Nephron progenitor cell (in vitro differentiated cells): ENCODE measurements at regions not wholly inside any gene's neighbourhood (a gene's known extent, or its start where the extent isn't known, plus 50 kb on each side); places are given as distances from the start of the nearest gene placed in this dataset.

Experiments
- DNase-seq: peaks from one replicate; pipeline ENCODE4 v3.0.0; 2021
- H3K27ac Mint-ChIP-seq: 2 replicates; pipeline ENCODE4 v1.8.0; 2021; ENCODE audit warnings: mild to moderate bottlenecking, moderate library complexity, mixed read lengths
- H3K27me3 Mint-ChIP-seq: 2 replicates; pipeline ENCODE4 v1.8.0; 2021; ENCODE audit warnings: mild to moderate bottlenecking, low read depth, mixed read lengths; ENCODE audit not compliant: poor library complexity
- H3K36me3 Mint-ChIP-seq: 2 replicates; pipeline ENCODE4 v1.8.0; 2021; ENCODE audit warnings: low read depth, mixed read lengths
- H3K4me1 Mint-ChIP-seq: 2 replicates; pipeline ENCODE4 v1.8.0; 2021; ENCODE audit warnings: mixed read lengths
- H3K4me3 Mint-ChIP-seq: 2 replicates; pipeline ENCODE4 v1.8.0; 2021; ENCODE audit warnings: mild to moderate bottlenecking, moderate library complexity, mixed read lengths
- H3K9me3 Mint-ChIP-seq: 2 replicates; pipeline ENCODE4 v1.8.0; 2021; ENCODE audit warnings: mild to moderate bottlenecking, moderate library complexity, mixed read lengths
- TF ChIP-seq, protein P1 (sequence below): fragments of 200-600 bp; sonication (generic); IDR thresholded peaks from 2 replicates; pipeline ENCODE4 v1.5.0; 2021; ENCODE audit warnings: antibody characterized with exemption

GRCh38 chr4:171710743-171711142, 102.5 kb upstream of the GALNTL6 start:
- DNase-seq, result no peak
- Mint-ChIP-seq H3K27ac (no peak overlapping the region), H3K27me3 (no peaks in the 10 kb centered on the region), H3K36me3 (no peaks in the 10 kb centered on the region), H3K4me3 (no peak overlapping the region), H3K4me1 (no peaks in the 10 kb centered on the region), H3K9me3 (no peaks in the 10 kb centered on the region)
- TF ChIP-seq, protein P1, sequence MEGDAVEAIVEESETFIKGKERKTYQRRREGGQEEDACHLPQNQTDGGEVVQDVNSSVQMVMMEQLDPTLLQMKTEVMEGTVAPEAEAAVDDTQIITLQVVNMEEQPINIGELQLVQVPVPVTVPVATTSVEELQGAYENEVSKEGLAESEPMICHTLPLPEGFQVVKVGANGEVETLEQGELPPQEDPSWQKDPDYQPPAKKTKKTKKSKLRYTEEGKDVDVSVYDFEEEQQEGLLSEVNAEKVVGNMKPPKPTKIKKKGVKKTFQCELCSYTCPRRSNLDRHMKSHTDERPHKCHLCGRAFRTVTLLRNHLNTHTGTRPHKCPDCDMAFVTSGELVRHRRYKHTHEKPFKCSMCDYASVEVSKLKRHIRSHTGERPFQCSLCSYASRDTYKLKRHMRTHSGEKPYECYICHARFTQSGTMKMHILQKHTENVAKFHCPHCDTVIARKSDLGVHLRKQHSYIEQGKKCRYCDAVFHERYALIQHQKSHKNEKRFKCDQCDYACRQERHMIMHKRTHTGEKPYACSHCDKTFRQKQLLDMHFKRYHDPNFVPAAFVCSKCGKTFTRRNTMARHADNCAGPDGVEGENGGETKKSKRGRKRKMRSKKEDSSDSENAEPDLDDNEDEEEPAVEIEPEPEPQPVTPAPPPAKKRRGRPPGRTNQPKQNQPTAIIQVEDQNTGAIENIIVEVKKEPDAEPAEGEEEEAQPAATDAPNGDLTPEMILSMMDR, result no peak

GRCh38 chr4:171676555-171677215, 136.5 kb upstream of the GALNTL6 start:
- Mint-ChIP-seq H3K4me1 (no peaks in the 10 kb centered on the region), H3K27me3 (no peaks in the 10 kb centered on the region), H3K4me3 (no peak overlapping the region), H3K9me3 (no peaks in the 10 kb centered on the region), H3K27ac (no peak overlapping the region), H3K36me3 (no peaks in the 10 kb centered on the region)
- DNase-seq, result no peak
- TF ChIP-seq, protein P1, result no peak

DNA sequence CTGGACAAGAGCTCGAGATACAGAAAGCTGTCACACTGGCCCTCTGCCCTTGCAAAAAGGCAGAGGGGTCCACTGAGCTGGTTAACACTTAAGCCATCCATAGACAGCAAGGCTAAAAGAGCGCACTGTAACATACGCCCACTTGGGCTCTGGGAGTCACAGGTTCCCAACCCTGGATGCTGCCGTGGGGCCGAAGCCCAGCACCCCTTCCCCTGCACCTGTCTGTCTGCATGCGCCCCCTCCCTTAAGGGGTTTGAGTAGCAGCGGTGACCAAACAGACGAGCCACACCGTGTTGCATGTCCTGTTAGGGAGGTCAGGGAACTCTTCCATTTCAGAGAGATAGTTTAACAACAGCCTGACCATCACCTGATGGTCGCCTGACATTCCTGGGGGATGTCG, 138.4 kb upstream of the GALNTL6 start:
- no peak overlapping the region for H3K27ac Mint-ChIP-seq
- no peaks in the 10 kb centered on the region for H3K9me3 Mint-ChIP-seq
- no peaks in the 10 kb centered on the region for H3K4me1 Mint-ChIP-seq
- H3K27me3 Mint-ChIP-seq, result no peaks in the 10 kb centered on the region
- TF ChIP-seq, protein P1, result no peak
- DNase-seq, result no peak
- H3K36me3 Mint-ChIP-seq, result no peaks in the 10 kb centered on the region
- no peak overlapping the region for H3K4me3 Mint-ChIP-seq

GRCh38 chr4:171668403-171668802, 144.8 kb upstream of the GALNTL6 start:
- H3K4me3 Mint-ChIP-seq, result no peak overlapping the region
- H3K4me1 Mint-ChIP-seq, result peaks cover under 1% of the 10 kb centered on the region
- TF ChIP-seq, protein P1, result no peak
- no peaks in the 10 kb centered on the region for H3K9me3 Mint-ChIP-seq
- no peak for DNase-seq
- H3K27ac Mint-ChIP-seq, result no peak overlapping the region
- H3K27me3 Mint-ChIP-seq, result no peaks in the 10 kb centered on the region
- no peaks in the 10 kb centered on the region for H3K36me3 Mint-ChIP-seq

DNA sequence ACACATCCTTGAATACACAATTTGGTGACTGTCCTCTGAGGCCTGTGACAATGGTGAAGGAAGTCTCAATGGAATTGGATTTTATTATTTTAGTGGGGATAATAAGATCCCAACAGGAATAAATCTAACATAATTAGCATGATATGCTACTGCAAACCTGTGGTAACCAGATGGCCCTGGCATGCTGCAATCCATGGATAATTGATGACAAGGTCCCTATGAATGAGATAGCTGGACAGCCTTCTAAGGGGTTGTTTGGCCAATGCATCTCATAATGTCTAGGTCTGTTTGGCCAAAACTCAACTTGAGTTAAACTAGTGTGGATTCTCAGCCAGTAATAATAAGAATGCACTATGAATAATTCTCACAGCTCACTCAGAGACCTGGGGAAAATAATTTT, 145.3 kb upstream of the GALNTL6 start:
- TF ChIP-seq, protein P1, result no peak
- H3K27ac Mint-ChIP-seq, result no peak overlapping the region
- H3K4me3 Mint-ChIP-seq, result no peak overlapping the region
- H3K27me3 Mint-ChIP-seq, result no peaks in the 10 kb centered on the region
- peaks cover 6% of the 10 kb centered on the region for H3K4me1 Mint-ChIP-seq
- DNase-seq, result no peak
- no peaks in the 10 kb centered on the region for H3K36me3 Mint-ChIP-seq
- no peaks in the 10 kb centered on the region for H3K9me3 Mint-ChIP-seq

GRCh38 chr4:171651071-171651470, 162.1 kb upstream of the GALNTL6 start:
- peaks cover 3% of the 10 kb centered on the region for H3K27me3 Mint-ChIP-seq

More at GRCh38 chr4:171651071-171651470, 162.1 kb upstream of the GALNTL6 start:
- Mint-ChIP-seq H3K9me3 (no peaks in the 10 kb centered on the region), H3K36me3 (no peaks in the 10 kb centered on the region), H3K4me3 (no peak overlapping the region), H3K4me1 (no peaks in the 10 kb centered on the region), H3K27ac (no peak overlapping the region)
- TF ChIP-seq, protein P1, result no peak
- no peak for DNase-seq
